Tibial nerve (tissue), 4 donors: ENCODE measurements at regions not wholly inside any gene's neighbourhood (a gene's known extent, or its start where the extent isn't known, plus 50 kb on each side); places are given as distances from the start of the nearest gene placed in this dataset.

Experiments used
- CTCF ChIP-seq, 5 experiments: fragments of 200-600 bp in 3 of 5; fragments of 450-650 bp in 2 of 5; sonication (generic) in 3 of 5; IDR thresholded peaks; one replicate each; pipeline ENCODE4 v1.5.1; 2016 to 2019; ENCODE audit warnings: antibody characterized with exemption in 5 of 5, mild to moderate bottlenecking in 3 of 5, moderate library complexity in 2 of 5
- EP300 ChIP-seq, 2 donors: sonication (generic); formaldehyde crosslinking; IDR thresholded peaks; one replicate each; pipeline ENCODE4 v1.6.1; 2017; ENCODE audit warnings: antibody characterized with exemption in 2 of 2, mild to moderate bottlenecking in 1 of 2
- POLR2A ChIP-seq, 2 donors: fragments of 450-650 bp; IDR thresholded peaks; one replicate each; pipeline ENCODE4 v1.6.1; 2017; ENCODE audit warnings: antibody characterized with exemption in 2 of 2, mild to moderate bottlenecking in 2 of 2, moderate library complexity in 2 of 2

GRCh38 chr5:117594166-117594565 is 1019.5 kb upstream of the SEMA6A start:
- TF ChIP-seq EP300 (IDR thresholded peaks at IDR 0.05) (peak in 1 of 2 donors; percentile 35), CTCF (IDR thresholded peaks at IDR 0.05) (no peak), POLR2A (IDR thresholded peaks at IDR 0.05) (no peak)
